HCT116 (cell line): ENCODE measurements at regions not wholly inside any gene's neighbourhood (a gene's known extent, or its start where the extent isn't known, plus 50 kb on each side); places are given as distances from the start of the nearest gene placed in this dataset.

Source experiments
- ATF3 ChIP-seq: IDR thresholded peaks from 2 replicates; pipeline ENCODE4 v1.6.1; 2012
- CEBPB ChIP-seq: IDR thresholded peaks from 2 replicates; pipeline ENCODE4 v1.6.1; 2012; ENCODE audit warnings: low read depth
- CTCF ChIP-seq, 3 experiments: fragments of 200-600 bp in 1 of 3; sonication (generic) in 1 of 3; IDR thresholded peaks in 2 of 3; conservative IDR thresholded peaks in 1 of 3; 2 replicates each; pipeline ENCODE4 v1.5.1; 2012 to 2017; ENCODE audit warnings: low read depth in 2 of 3, low read length in 2 of 3, antibody characterized with exemption in 1 of 3, borderline replicate concordance in 1 of 3, control low read depth in 1 of 3, mild to moderate bottlenecking in 1 of 3, mixed read lengths in 1 of 3, mixed run types in 1 of 3, moderate library complexity in 1 of 3; ENCODE audit not compliant: insufficient read depth in 1 of 3
- POLR2A ChIP-seq: IDR thresholded peaks from 2 replicates; pipeline ENCODE4 v1.7.0; 2011; ENCODE audit warnings: borderline replicate concordance; ENCODE audit not compliant: insufficient read depth, insufficient read length; ENCODE audit errors: extremely low read depth
- RAD21 ChIP-seq: IDR thresholded peaks from 2 replicates; pipeline ENCODE4 v1.6.1; 2012; ENCODE audit warnings: low read depth, mild to moderate bottlenecking
- YY1 ChIP-seq: IDR thresholded peaks from 2 replicates; pipeline ENCODE4 v1.6.1; 2011; ENCODE audit warnings: low read length, low read depth, moderate library complexity, mild to moderate bottlenecking; ENCODE audit not compliant: insufficient replicate concordance; ENCODE audit errors: extremely low read depth
- ZBTB33 ChIP-seq: IDR thresholded peaks from 2 replicates; pipeline ENCODE4 v1.6.1; 2011; ENCODE audit warnings: mild to moderate bottlenecking, low read length, moderate library complexity; ENCODE audit not compliant: insufficient replicate concordance; ENCODE audit errors: extremely low read depth

- TF ChIP-seq CTCF (IDR thresholded peaks at IDR 0.05 in 2 of 3, conservative IDR thresholded peaks at IDR 0.05 in 1 of 3; ENCODE audit: borderline replicate concordance in 1 of 3, insufficient read depth in 1 of 3, low read depth in 2 of 3, low read length in 2 of 3) (no peak), YY1 (no peak), POLR2A (no peak), ATF3 (no peak), RAD21 (no peak), CEBPB (no peak), ZBTB33 (no peak)
Measured at GRCh38 chr4:44019721-44020120, 428.9 kb downstream of the KCTD8 start.
